ENCODE measurements at regions not wholly inside any gene's neighbourhood (a gene's known extent, or its start where the extent isn't known, plus 50 kb on each side); places are given as distances from the start of the nearest gene placed in this dataset.

DNA sequence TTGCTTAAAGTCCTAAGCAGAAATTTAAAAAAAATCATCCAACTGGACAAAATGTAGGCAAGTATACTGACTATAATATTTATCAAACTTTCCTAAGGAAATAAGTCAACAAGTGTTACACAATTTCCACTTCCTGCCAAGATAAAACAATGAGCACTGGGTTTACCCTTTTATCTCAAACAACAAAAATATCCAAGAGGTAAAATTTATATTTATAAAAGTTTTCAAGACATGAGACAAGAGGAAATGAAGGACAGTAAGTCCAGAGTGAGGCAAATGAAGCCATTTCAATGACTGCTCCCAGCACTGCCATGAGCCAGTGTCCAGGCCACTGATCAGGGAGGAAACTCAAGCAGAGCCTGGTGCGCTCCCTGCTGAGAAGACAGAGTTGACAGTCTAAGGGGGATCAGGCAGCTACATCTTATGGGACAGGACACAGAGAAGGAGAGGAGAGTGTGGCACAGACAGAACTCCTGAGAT lies 439.4 kb downstream of the RAP2B start:
- no peak overlapping the region for H3K4me3 ChIP-seq
- no peaks in the 10 kb centered on the region for H3K9me3 ChIP-seq
- H3K4me1 ChIP-seq: peaks cover 6% of the 10 kb centered on the region
- WGBS: 95% methylated on average over 1 of the region's 1 CpG
- no peak for TF ChIP-seq POLR2AphosphoS5 (IDR thresholded peaks at IDR 0.05)
- TF ChIP-seq, protein P1, sequence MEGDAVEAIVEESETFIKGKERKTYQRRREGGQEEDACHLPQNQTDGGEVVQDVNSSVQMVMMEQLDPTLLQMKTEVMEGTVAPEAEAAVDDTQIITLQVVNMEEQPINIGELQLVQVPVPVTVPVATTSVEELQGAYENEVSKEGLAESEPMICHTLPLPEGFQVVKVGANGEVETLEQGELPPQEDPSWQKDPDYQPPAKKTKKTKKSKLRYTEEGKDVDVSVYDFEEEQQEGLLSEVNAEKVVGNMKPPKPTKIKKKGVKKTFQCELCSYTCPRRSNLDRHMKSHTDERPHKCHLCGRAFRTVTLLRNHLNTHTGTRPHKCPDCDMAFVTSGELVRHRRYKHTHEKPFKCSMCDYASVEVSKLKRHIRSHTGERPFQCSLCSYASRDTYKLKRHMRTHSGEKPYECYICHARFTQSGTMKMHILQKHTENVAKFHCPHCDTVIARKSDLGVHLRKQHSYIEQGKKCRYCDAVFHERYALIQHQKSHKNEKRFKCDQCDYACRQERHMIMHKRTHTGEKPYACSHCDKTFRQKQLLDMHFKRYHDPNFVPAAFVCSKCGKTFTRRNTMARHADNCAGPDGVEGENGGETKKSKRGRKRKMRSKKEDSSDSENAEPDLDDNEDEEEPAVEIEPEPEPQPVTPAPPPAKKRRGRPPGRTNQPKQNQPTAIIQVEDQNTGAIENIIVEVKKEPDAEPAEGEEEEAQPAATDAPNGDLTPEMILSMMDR (IDR thresholded peaks at IDR 0.05): no peak
- no peak for TF ChIP-seq POLR2A (IDR thresholded peaks at IDR 0.05)
- no peak for TF ChIP-seq EP300 (IDR thresholded peaks at IDR 0.05)
- no peak overlapping the region for H3K27ac ChIP-seq
- no peaks in the 10 kb centered on the region for H3K27me3 ChIP-seq
- DNase-seq (ENCODE audit: low spot score in 2 of 2): no peak
- no peaks in the 10 kb centered on the region for H3K36me3 ChIP-seq

DNA sequence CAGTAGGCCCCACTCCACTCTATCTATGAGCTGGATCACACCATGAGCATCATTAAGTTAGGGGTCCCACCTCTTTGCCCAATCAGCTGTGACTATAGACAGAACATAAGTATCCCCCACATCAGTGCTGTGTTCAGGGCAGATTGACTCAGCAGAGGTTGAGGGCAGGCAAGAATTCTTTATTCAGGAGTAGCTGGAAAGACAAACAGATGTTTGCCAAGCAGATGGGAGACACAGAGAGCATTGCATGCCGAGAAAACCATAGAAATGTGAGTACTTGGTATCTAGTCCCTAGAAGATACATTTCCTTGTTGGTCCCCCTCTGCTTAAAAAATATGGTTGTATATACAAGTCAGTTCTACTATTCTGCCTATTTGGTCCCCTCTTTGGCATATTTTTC lies 440.8 kb downstream of the RAP2B start:
- TF ChIP-seq EP300 (IDR thresholded peaks at IDR 0.05) (no peak), POLR2AphosphoS5 (IDR thresholded peaks at IDR 0.05) (no peak), POLR2A (IDR thresholded peaks at IDR 0.05) (no peak)
- TF ChIP-seq, protein P1 (IDR thresholded peaks at IDR 0.05): no peak
- H3K27me3 ChIP-seq: no peaks in the 10 kb centered on the region
- H3K36me3 ChIP-seq: no peaks in the 10 kb centered on the region
- WGBS: 87% methylated on average over 1 of the region's 1 CpG
- H3K4me3 ChIP-seq: no peak overlapping the region
- H3K27ac ChIP-seq: no peak overlapping the region
- DNase-seq (ENCODE audit: low spot score in 2 of 2): no peak
- peaks cover 6% of the 10 kb centered on the region for H3K4me1 ChIP-seq
- H3K9me3 ChIP-seq: no peaks in the 10 kb centered on the region

DNA sequence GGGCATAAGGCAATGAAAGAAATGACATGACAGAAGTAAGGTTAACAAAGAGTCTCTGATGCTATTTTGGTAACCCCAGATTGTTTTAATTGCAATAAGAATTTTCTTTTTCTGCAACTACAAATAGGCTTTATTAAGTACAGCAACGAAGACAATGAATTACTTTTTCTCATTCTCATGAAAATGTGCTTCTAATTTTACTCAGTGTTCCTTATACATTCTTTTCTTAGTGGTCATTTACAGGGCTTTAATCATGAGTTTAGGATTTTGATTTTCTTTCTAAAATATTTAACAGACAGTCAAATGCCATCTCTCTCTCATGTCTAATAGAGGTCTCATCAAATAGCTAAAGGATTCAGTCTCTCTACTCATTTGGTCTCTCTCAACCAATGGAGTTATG lies 452.1 kb downstream of the RAP2B start:
- no peak for DNase-seq (ENCODE audit: low spot score in 2 of 2)
- no peaks in the 10 kb centered on the region for H3K36me3 ChIP-seq
- 67% methylated on average over 1 of the region's 1 CpG for WGBS
- no peaks in the 10 kb centered on the region for H3K27me3 ChIP-seq
- H3K27ac ChIP-seq: no peak overlapping the region
- peaks cover 5% of the 10 kb centered on the region for H3K4me1 ChIP-seq
- H3K4me3 ChIP-seq: no peak overlapping the region
- H3K9me3 ChIP-seq: no peaks in the 10 kb centered on the region
- no peak for TF ChIP-seq EP300 (IDR thresholded peaks at IDR 0.05)
- TF ChIP-seq POLR2AphosphoS5 (IDR thresholded peaks at IDR 0.05): no peak
- TF ChIP-seq, protein P1 (IDR thresholded peaks at IDR 0.05): no peak
- no peak for TF ChIP-seq POLR2A (IDR thresholded peaks at IDR 0.05)

DNA sequence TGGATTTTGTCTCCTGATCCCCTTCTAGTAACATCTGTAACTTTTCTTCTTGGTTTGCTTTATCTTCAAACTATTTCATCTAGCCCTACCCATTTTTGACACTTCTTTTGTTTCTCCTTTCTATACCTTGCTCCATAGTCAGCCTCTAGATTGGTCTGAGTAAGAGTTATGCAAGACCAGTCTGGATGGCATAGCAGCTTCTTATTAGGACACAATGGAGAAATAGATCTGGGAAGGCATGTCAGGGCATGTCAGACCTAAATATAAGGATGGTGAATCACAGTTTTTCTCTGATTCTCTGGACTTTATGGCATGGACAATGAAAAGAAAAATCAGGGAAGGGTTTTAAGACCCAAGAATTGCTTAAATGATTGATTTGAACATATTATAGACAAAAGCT lies 452.5 kb downstream of the RAP2B start:
- DNase-seq (ENCODE audit: low spot score in 2 of 2): no peak
- H3K4me1 ChIP-seq: peaks cover 5% of the 10 kb centered on the region
- H3K9me3 ChIP-seq: no peaks in the 10 kb centered on the region
- H3K27ac ChIP-seq: no peak overlapping the region
- H3K27me3 ChIP-seq: no peaks in the 10 kb centered on the region
- TF ChIP-seq POLR2A (IDR thresholded peaks at IDR 0.05) (no peak), EP300 (IDR thresholded peaks at IDR 0.05) (no peak), POLR2AphosphoS5 (IDR thresholded peaks at IDR 0.05) (no peak)
- TF ChIP-seq, protein P1 (IDR thresholded peaks at IDR 0.05): no peak
- no peaks in the 10 kb centered on the region for H3K36me3 ChIP-seq
- H3K4me3 ChIP-seq: no peak overlapping the region

DNA sequence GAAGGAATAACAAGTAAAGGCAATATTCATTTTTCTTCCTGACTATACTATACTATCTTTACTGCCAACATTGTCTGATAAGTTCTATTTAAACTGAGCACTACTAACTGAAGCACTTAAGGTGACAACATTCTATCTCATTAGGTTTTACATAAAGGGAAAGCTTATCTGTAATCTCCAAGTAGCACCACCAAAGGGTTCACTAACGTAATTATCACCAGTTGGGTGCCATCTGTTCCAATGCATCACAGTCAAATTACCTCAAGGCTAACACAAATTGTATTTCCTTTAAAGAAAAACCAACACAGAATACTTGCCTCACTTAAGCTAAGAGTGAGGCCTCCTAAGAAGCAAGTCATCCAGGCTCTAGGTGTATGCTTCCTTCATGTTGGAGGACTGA lies 453.8 kb downstream of the RAP2B start:
- DNase-seq (ENCODE audit: low spot score in 2 of 2): no peak
- no peak overlapping the region for H3K27ac ChIP-seq
- H3K27me3 ChIP-seq: no peaks in the 10 kb centered on the region
- no peaks in the 10 kb centered on the region for H3K36me3 ChIP-seq
- 81% methylated on average over 1 of the region's 1 CpG for WGBS
- peaks cover 5% of the 10 kb centered on the region for H3K4me1 ChIP-seq
- H3K4me3 ChIP-seq: no peak overlapping the region
- TF ChIP-seq, protein P1 (IDR thresholded peaks at IDR 0.05): no peak
- TF ChIP-seq POLR2A (IDR thresholded peaks at IDR 0.05) (no peak), POLR2AphosphoS5 (IDR thresholded peaks at IDR 0.05) (no peak), EP300 (IDR thresholded peaks at IDR 0.05) (no peak)
- peaks cover 7% of the 10 kb centered on the region for H3K9me3 ChIP-seq

Data from suprapubic skin (tissue), 4 donors.